ENCODE measurements at regions not wholly inside any gene's neighbourhood (a gene's known extent, or its start where the extent isn't known, plus 50 kb on each side); places are given as distances from the start of the nearest gene placed in this dataset.

GRCh38 chr9:105143136-105143430 is 101.4 kb upstream of the SLC44A1 start:
- FAIRE-seq (no peak), DNase-seq (ENCODE audit: low read depth, low spot score) (no peak)
- intact Hi-C loops (cut with micrococcal nuclease), result no loop called here
- Histone ChIP-seq H3K9ac (replicated peaks; ENCODE audit: extremely low read depth, insufficient read depth, low read length) (no peak overlapping the region), H2AFZ (ENCODE audit: low read depth, low read length) (no peak overlapping the region), H3K9me1 (replicated peaks; ENCODE audit: control insufficient read depth, extremely low read depth, insufficient read depth, low read length) (no peaks in the 10 kb centered on the region), H3K79me2 (ENCODE audit: control insufficient read depth, insufficient read depth, low read length) (no peaks in the 10 kb centered on the region), H3K4me2 (ENCODE audit: insufficient read depth, low read length) (no peak overlapping the region), H3K36me3 (ENCODE audit: control insufficient read depth in 2 of 2, extremely low read depth in 1 of 2, insufficient read depth in 2 of 2, low read length in 2 of 2) (no peaks in the 10 kb centered on the region), H3K4me1 (ENCODE audit: control insufficient read depth, extremely low read depth, insufficient read depth, low read length) (no peaks in the 10 kb centered on the region), H3K4me3 (replicated peaks in 1 of 3; ENCODE audit: insufficient read depth in 1 of 3, low read depth in 1 of 3, low read length in 3 of 3) (no peak overlapping the region), H3K27ac (ENCODE audit: insufficient read depth, low read depth, low read length) (no peak overlapping the region), H4K20me1 (replicated peaks; ENCODE audit: control insufficient read depth, extremely low read depth, insufficient read depth, low read length) (no peaks in the 10 kb centered on the region), H3K9me3 (replicated peaks; ENCODE audit: control insufficient read depth, insufficient read depth, low read length) (no peaks in the 10 kb centered on the region), H3K27me3 (ENCODE audit: control insufficient read depth in 2 of 2, insufficient read depth in 2 of 2, low read length in 2 of 2) (peaks cover 0 to 2% of the 10 kb centered on the region in 2 experiments)
- ChIA-PET POLR2A (no interaction called here), CTCF (no interaction called here)
- no TSS peak for BruUV-seq (replicated peaks)
- TF ChIP-seq FOS (IDR thresholded peaks at IDR 0.05; ENCODE audit: borderline replicate concordance, insufficient read depth, low read length) (no peak), JUN (IDR thresholded peaks at IDR 0.05; ENCODE audit: borderline replicate concordance, insufficient read depth, insufficient read length, low read depth) (no peak)
- TF ChIP-seq, protein P1, sequence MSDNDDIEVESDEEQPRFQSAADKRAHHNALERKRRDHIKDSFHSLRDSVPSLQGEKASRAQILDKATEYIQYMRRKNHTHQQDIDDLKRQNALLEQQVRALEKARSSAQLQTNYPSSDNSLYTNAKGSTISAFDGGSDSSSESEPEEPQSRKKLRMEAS (IDR thresholded peaks at IDR 0.05; ENCODE audit: insufficient read depth, insufficient read length), result no peak
- dilution Hi-C loops (cut with MboI; ENCODE audit: extremely low pct_ligation_motif_present, low sequenced_read_pairs), result no loop called here

GRCh38 chr9:105144076-105144475 is 100.4 kb upstream of the SLC44A1 start:
- DNase-seq (ENCODE audit: low read depth, low spot score) (no peak), FAIRE-seq (no peak)
- Histone ChIP-seq H3K4me1 (ENCODE audit: control insufficient read depth, extremely low read depth, insufficient read depth, low read length) (no peaks in the 10 kb centered on the region), H3K9me3 (replicated peaks; ENCODE audit: control insufficient read depth, insufficient read depth, low read length) (no peaks in the 10 kb centered on the region), H3K9ac (replicated peaks; ENCODE audit: extremely low read depth, insufficient read depth, low read length) (no peak overlapping the region), H3K27me3 (ENCODE audit: control insufficient read depth in 2 of 2, insufficient read depth in 2 of 2, low read length in 2 of 2) (peaks cover 0 to 2% of the 10 kb centered on the region in 2 experiments), H3K4me3 (replicated peaks in 1 of 3; ENCODE audit: insufficient read depth in 1 of 3, low read depth in 1 of 3, low read length in 3 of 3) (no peak overlapping the region), H3K36me3 (ENCODE audit: control insufficient read depth in 2 of 2, extremely low read depth in 1 of 2, insufficient read depth in 2 of 2, low read length in 2 of 2) (no peaks in the 10 kb centered on the region), H3K79me2 (ENCODE audit: control insufficient read depth, insufficient read depth, low read length) (no peaks in the 10 kb centered on the region), H3K4me2 (ENCODE audit: insufficient read depth, low read length) (no peak overlapping the region), H3K27ac (ENCODE audit: insufficient read depth, low read depth, low read length) (no peak overlapping the region), H3K9me1 (replicated peaks; ENCODE audit: control insufficient read depth, extremely low read depth, insufficient read depth, low read length) (no peaks in the 10 kb centered on the region), H2AFZ (ENCODE audit: low read depth, low read length) (no peak overlapping the region), H4K20me1 (replicated peaks; ENCODE audit: control insufficient read depth, extremely low read depth, insufficient read depth, low read length) (no peaks in the 10 kb centered on the region)
- CTCF ChIA-PET, result no interaction called here
- TF ChIP-seq EZH2 (IDR thresholded peaks at IDR 0.05; ENCODE audit: borderline replicate concordance, low read depth, low read length, severe bottlenecking) (no peak), POLR2A (IDR thresholded peaks at IDR 0.05; ENCODE audit: low read depth, low read length) (no peak), FOS (IDR thresholded peaks at IDR 0.05; ENCODE audit: borderline replicate concordance, insufficient read depth, low read length) (no peak), POLR2AphosphoS5 (IDR thresholded peaks at IDR 0.05; ENCODE audit: insufficient read depth, low read depth, low read length) (no peak), MYC (IDR thresholded peaks at IDR 0.05; ENCODE audit: low read depth, low read length) (no peak), GATA2 (IDR thresholded peaks at IDR 0.05; ENCODE audit: insufficient read depth, insufficient read length, low read depth, low read length) (no peak), JUN (IDR thresholded peaks at IDR 0.05; ENCODE audit: borderline replicate concordance, insufficient read depth, insufficient read length, low read depth) (no peak)
- TF ChIP-seq, protein P1 (IDR thresholded peaks at IDR 0.05; ENCODE audit: insufficient read depth, insufficient read length), result no peak
- TF ChIP-seq, protein P2, sequence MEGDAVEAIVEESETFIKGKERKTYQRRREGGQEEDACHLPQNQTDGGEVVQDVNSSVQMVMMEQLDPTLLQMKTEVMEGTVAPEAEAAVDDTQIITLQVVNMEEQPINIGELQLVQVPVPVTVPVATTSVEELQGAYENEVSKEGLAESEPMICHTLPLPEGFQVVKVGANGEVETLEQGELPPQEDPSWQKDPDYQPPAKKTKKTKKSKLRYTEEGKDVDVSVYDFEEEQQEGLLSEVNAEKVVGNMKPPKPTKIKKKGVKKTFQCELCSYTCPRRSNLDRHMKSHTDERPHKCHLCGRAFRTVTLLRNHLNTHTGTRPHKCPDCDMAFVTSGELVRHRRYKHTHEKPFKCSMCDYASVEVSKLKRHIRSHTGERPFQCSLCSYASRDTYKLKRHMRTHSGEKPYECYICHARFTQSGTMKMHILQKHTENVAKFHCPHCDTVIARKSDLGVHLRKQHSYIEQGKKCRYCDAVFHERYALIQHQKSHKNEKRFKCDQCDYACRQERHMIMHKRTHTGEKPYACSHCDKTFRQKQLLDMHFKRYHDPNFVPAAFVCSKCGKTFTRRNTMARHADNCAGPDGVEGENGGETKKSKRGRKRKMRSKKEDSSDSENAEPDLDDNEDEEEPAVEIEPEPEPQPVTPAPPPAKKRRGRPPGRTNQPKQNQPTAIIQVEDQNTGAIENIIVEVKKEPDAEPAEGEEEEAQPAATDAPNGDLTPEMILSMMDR (IDR thresholded peaks at IDR 0.05; ENCODE audit: extremely low read depth in 1 of 2, insufficient read depth in 1 of 2, low read depth in 1 of 2, low read length in 2 of 2), result no peak
- intact Hi-C loops (cut with micrococcal nuclease), result no loop called here
- POLR2A ChIA-PET, result no interaction called here
- BruUV-seq (replicated peaks), result no TSS peak
- dilution Hi-C loops (cut with MboI; ENCODE audit: extremely low pct_ligation_motif_present, low sequenced_read_pairs), result no loop called here

Data from endothelial cell of umbilical vein (primary cell).